ENCODE measurements at regions not wholly inside any gene's neighbourhood (a gene's known extent, or its start where the extent isn't known, plus 50 kb on each side); places are given as distances from the start of the nearest gene placed in this dataset.
A peak's percentile ranks its signal among the peaks of the same experiment; 100 is the strongest.

GRCh38 chr5:28012538-28012937 lies 974.2 kb upstream of the CDH9 start:
- peak; percentile 5 for DNase-seq (ENCODE audit: low read depth)
- no peak overlapping the region for H3K4me3 ChIP-seq (ENCODE audit: low read depth, low read length)
- peak; percentile 94 for TF ChIP-seq MAX (IDR thresholded peaks at IDR 0.05; ENCODE audit: low read depth, low read length)
- no peak for TF ChIP-seq POLR2A (IDR thresholded peaks at IDR 0.05; ENCODE audit: extremely low read depth, insufficient read length)
- peak; percentile 65 for TF ChIP-seq MYC (IDR thresholded peaks at IDR 0.05; ENCODE audit: low read depth, low read length)

DNA sequence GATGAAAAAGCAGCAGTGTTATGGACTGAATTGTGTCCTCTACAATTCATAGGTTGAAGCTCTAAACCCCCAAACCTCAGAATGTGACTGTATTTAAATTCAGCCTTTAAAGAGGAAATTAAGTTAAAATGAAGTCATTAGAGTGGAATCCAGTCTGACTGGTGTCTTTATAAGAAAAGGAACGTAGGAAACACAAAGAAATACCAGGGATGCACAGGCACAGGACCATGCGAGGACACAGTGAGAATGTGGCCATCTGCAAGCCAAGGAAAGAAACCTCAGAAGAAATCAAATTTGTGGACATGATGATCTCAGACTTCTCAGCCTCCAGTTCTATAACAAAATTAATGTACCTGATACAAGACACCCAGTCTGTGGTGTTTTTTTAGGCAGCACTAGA lies 971.2 kb upstream of the CDH9 start:
- TF ChIP-seq MYC (IDR thresholded peaks at IDR 0.05; ENCODE audit: low read depth, low read length) (no peak), MAX (IDR thresholded peaks at IDR 0.05; ENCODE audit: low read depth, low read length) (no peak), POLR2A (IDR thresholded peaks at IDR 0.05; ENCODE audit: extremely low read depth, insufficient read length) (no peak)
- TF ChIP-seq, protein P1, sequence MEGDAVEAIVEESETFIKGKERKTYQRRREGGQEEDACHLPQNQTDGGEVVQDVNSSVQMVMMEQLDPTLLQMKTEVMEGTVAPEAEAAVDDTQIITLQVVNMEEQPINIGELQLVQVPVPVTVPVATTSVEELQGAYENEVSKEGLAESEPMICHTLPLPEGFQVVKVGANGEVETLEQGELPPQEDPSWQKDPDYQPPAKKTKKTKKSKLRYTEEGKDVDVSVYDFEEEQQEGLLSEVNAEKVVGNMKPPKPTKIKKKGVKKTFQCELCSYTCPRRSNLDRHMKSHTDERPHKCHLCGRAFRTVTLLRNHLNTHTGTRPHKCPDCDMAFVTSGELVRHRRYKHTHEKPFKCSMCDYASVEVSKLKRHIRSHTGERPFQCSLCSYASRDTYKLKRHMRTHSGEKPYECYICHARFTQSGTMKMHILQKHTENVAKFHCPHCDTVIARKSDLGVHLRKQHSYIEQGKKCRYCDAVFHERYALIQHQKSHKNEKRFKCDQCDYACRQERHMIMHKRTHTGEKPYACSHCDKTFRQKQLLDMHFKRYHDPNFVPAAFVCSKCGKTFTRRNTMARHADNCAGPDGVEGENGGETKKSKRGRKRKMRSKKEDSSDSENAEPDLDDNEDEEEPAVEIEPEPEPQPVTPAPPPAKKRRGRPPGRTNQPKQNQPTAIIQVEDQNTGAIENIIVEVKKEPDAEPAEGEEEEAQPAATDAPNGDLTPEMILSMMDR (IDR thresholded peaks at IDR 0.05; ENCODE audit: low read depth, low read length): no peak
- H3K4me3 ChIP-seq (ENCODE audit: low read depth, low read length): no peak overlapping the region
- no peak for DNase-seq (ENCODE audit: low read depth)

DNA sequence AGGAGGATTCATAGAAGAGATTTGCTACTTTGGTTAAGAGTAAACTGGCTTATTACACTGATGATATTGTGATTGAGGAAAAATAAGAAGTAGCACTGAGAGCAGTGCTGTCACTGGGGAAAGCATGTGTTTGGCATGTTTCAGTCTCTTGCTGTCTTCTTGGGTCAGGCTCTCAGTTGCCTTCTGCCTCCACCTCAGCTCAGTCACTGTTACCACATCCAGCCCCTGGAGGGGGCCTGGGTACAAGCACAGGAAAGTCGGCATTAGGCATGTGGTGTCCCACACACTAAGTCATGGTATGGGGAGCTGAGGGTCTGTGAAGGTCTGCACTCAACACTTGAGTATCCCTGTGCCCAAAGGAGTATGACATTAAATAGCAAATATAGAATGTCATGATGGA lies 958.3 kb upstream of the CDH9 start:
- TF ChIP-seq MAX (IDR thresholded peaks at IDR 0.05; ENCODE audit: low read depth, low read length): no peak
- no peak for TF ChIP-seq POLR2A (IDR thresholded peaks at IDR 0.05; ENCODE audit: extremely low read depth, insufficient read length)
- TF ChIP-seq, protein P1 (IDR thresholded peaks at IDR 0.05; ENCODE audit: low read depth, low read length): no peak
- TF ChIP-seq MYC (IDR thresholded peaks at IDR 0.05; ENCODE audit: low read depth, low read length): no peak
- no peak for DNase-seq (ENCODE audit: low read depth)
- no peak overlapping the region for H3K4me3 ChIP-seq (ENCODE audit: low read depth, low read length)

GRCh38 chr5:27995867-27996266 lies 957.5 kb upstream of the CDH9 start:
- no peak for DNase-seq (ENCODE audit: low read depth)
- no peak overlapping the region for H3K4me3 ChIP-seq (ENCODE audit: low read depth, low read length)
- TF ChIP-seq, protein P1 (IDR thresholded peaks at IDR 0.05; ENCODE audit: low read depth, low read length): no peak
- no peak for TF ChIP-seq POLR2A (IDR thresholded peaks at IDR 0.05; ENCODE audit: extremely low read depth, insufficient read length)
- TF ChIP-seq MYC (IDR thresholded peaks at IDR 0.05; ENCODE audit: low read depth, low read length): no peak
- TF ChIP-seq MAX (IDR thresholded peaks at IDR 0.05; ENCODE audit: low read depth, low read length): no peak

- DNase-seq (ENCODE audit: low read depth): no peak
- no peak for TF ChIP-seq POLR2A (IDR thresholded peaks at IDR 0.05; ENCODE audit: extremely low read depth, insufficient read length)
- TF ChIP-seq, protein P1 (IDR thresholded peaks at IDR 0.05; ENCODE audit: low read depth, low read length): no peak
- H3K4me3 ChIP-seq (ENCODE audit: low read depth, low read length): no peak overlapping the region
These were observed 939.9 kb upstream of the CDH9 start for GRCh38 chr5:27978322-27978721.

DNA sequence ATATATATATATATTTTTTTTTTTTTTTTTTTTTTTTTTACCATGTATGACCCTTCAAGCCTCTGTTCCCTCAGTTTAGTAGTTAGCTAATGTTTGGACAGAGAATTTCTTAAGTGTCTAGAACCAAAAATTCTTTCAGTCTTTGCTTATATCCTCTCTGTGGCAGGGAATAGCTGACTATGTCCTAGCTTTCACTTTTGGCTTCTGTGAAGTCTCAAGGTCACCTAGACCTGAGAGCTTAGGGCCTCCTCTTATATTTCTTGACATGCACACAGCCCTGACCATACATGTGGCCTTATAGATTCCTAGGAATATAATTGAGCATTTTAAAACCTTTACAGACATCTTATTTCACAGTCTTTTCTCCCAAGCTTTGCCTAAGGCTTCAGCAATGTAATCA lies 930.8 kb upstream of the CDH9 start:
- no peak for TF ChIP-seq POLR2A (IDR thresholded peaks at IDR 0.05; ENCODE audit: extremely low read depth, insufficient read length)
- TF ChIP-seq, protein P1 (IDR thresholded peaks at IDR 0.05; ENCODE audit: low read depth, low read length): no peak
- no peak for TF ChIP-seq MAX (IDR thresholded peaks at IDR 0.05; ENCODE audit: low read depth, low read length)
- TF ChIP-seq MYC (IDR thresholded peaks at IDR 0.05; ENCODE audit: low read depth, low read length): no peak
- no peak for DNase-seq (ENCODE audit: low read depth)

More for the DNA sequence above, 930.8 kb upstream of the CDH9 start:
- no peak overlapping the region for H3K4me3 ChIP-seq (ENCODE audit: low read depth, low read length)
